Putamen (tissue), 1 donor: ENCODE measurements at regions not wholly inside any gene's neighbourhood (a gene's known extent, or its start where the extent isn't known, plus 50 kb on each side); places are given as distances from the start of the nearest gene placed in this dataset.
"Not testable (repeated sequence)": the region's sequence is repeated elsewhere in the genome, so short reads cannot be mapped to it uniquely, and the experiment has no call there.

Experiments used
- DNase-seq: peaks from one replicate; pipeline ENCODE4 v3.0.0-alpha.2; 2016; ENCODE audit warnings: low spot score

DNA sequence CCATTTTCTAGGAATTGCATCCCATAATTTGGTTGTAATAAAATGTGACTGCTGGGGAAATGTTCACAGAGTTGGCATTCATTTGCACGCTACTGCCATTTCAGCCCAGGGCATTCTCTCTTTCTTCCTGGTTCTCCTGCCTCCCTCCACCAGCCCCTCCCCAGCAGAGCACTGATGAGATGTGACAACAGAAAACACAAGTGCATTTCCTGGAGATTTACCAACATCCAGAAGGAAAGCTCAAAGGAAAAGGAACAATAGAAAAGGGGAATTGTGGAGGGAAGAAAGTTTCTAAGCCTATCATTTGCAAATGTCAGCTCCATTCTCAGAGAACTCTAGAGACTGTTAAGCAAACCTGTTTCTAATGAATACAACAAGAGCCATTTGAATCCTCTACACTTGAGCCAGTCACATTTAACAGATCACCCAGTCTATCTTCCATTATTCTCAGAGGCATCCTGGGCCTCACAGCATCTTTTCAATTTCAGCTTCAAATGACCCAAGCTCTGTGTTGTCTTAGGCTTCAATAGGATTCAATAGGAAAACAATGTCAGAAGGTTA is 395.6 kb upstream of the PBX1 start:
- no peak for DNase-seq

DNA sequence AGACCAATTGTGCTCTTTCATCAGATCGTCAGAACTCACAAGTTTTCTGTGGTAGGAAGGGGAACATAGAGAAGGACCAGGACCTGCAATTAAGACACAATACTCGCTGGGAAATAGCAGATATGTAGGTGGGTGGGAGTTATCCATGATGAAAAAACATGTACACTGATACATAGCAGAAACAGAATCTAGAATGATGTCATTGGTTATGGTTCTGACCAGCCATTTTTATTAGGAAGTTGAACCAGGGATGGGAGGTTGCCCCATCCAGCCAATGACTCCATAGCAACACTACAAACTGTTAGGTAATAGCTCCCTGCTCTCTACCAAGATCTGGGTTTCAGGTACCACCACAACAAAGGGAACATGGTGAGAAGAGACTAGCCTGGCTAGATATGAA is 393.5 kb upstream of the PBX1 start:
- DNase-seq = no peak

DNA sequence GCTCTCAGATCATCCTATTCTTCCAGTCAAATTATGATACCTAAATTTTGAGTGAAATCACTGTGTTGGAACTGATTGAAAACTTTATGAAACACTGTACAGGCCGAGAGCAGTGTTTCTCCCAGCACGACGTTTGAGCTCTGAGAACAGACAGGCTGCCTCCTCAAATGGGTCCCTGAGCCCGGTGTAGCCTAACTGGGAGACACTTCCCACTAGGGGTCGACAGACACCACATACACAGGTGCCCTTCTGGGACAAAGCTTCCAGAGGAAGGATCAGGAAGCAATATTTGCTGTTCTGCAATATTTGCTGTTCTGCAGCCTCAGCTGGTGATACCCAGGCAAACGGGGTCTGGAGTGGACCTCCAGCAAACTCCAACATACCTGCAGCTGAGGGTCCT is 392.5 kb upstream of the PBX1 start:
- DNase-seq = not testable (repeated sequence)

DNA sequence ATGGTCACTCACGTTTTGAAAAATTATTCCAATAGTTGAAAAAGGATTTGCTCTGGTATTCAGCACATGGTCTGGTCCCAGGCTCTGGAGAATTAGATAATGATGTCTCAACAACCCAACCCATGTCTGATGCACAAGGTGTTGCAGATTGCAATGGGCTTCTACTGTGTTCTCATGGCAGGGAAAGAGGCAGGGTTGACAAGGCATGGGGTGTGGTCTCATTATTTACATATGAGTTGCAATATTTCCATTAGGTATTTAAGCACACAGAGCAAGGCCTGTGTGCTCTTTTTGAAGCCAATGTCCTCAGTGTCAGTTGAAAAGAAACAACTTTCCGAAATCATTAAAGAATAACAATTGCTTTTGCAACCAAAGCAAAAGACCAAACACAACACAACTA is 381.9 kb upstream of the PBX1 start:
- no peak for DNase-seq

DNA sequence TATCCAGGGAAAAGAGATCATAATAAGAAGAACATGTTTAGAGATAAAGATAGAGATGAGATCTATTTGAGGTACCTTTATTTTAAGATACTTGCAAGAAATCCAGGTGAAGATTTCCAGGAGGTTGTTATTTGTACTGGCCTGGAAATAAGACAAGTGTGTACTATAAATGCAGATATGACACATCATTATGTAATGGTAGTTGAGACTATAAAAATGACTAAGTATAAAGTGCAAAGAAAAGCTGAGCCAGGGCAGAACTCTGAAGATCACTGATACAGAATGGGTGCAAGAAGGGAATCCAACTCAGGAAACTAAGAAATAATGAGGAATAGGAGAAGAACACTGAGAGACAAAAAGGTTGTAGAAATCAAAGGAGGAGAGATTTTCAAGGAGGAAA is 378.2 kb upstream of the PBX1 start:
- DNase-seq = no peak

DNA sequence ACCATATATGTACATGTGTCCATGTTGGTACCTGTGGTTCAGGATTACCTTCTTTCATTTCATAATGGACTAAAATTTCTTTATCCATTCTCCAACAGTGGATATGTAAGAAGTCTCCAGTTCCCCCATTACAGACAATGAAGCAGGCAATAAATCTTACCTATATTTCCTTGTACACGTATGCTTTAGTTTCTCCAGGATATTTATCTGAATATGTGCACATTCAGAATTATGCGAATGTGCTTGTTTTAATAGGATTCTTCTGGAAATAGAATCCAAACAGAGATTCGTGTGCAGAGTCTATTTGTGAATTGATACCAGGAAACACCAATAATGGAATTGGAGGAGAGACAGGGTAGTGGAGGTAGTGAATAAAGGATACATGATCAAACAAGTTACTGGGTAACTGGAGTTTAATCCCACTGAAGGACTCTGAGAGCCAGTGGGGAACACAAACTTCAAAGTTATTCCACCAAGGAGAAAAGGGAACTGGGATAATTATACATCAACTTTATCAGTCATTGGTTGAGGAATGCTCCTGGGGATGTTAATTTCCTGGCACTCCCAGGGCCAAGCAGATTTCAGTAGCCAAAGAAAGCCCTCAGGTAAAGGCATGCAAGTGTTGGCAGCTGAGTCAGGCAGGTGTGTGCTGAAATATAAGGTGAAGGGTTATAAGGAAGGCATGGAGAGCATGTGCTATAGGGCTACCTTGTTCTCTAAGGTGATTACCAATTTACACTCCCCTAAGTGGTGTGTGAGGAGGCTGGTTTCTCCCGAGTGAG is 374.9 kb upstream of the PBX1 start:
- no peak for DNase-seq

DNA sequence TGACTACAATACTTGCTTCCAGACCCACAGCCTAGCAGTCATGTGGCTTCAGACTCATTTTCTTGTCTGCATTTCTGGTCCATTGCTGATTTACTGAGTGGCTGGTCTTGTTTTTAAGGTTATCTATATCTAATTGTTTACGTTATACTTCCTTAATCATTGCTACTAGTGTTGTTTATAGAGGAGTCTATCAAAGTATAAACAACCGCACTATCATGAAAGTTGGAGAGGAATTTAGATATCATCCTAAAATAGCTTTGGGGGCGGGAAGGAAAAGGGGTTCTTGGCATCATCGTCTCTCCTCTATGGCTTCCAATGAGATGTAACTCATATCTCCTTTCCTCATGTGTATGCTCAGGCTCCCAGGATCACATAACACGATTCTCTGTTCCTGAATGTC is 372.1 kb upstream of the PBX1 start:
- DNase-seq = no peak

DNA sequence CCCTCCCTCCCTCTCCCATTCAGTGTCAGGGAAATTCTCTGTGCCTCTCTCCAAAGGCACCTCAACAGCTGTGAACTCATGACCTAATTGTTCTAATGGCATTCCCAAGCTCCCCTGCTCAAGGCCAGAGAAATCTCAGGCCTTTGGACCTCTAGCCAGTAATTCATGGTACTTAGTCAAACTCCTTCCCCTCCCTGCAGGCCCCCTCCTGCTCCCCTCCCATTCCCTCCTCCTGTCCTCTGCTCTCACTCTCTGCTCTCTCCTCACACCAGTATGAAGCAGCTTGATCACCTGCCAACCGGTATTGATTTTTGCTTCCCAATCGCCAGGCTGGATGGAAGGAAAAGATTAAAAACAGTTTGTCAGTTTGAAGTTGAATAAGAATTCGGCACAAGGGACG is 370.5 kb upstream of the PBX1 start:
- no peak for DNase-seq

DNA sequence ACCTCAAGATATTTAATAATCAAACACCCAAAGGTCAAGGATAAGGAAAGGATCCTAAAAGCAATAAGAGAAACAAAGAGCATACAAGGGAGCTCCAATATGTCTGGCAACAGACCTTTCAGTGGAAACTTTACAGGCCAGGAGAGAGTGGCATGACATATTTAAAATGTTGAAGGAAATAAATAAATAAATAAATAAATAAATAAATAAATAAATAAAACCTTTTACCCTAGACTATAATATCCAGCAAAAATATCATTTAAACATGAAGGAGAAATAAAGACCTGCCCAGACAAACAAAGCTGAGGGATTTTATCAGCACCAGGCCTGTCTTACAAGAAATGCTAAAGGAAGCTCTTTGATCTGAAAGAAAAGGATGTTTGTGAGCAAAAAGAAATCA is 367.8 kb upstream of the PBX1 start:
- DNase-seq = no peak

DNA sequence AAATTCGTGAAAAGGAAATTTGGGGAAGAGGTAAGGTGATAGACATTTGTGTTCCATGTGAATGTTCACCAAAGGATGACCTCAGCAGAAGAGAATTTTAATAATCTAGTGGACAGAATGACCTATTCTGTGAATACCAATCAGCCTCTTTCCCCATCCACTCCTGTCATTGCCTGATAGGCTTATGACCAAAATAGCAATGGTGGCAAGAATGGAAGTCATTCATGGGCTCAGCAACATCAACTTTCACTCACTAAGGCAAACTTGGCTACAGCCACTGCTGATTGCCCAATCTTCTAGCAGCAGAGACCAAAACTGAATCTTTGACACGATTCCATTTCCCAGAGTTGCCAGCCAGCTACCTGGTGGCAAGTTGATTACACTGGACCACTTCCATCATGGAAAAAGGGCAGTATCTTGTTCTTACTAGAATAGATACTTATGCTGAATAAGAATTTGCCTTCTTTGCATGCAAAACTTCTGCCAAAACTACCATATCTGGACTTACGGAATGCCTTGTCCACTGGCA is 348.7 kb upstream of the PBX1 start:
- DNase-seq = no peak

DNA sequence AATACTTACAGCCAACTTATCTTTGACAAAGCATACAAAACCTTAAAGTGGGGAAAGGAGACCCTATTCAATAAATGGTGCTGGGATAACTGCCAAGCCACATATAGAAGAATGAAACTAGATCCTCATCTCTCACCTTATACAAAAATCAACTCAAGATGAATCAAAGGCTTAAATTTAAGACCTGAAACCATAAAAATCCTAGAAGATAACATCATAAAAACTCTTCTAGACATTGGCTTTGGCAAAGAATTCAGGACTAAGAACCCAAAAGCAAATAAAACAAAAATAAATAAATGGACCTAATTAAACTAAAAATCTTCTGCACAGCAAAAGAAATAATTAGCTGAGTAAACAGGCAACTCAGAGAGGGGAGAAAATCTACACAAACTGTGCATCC is 335.6 kb upstream of the PBX1 start:
- DNase-seq = no peak

DNA sequence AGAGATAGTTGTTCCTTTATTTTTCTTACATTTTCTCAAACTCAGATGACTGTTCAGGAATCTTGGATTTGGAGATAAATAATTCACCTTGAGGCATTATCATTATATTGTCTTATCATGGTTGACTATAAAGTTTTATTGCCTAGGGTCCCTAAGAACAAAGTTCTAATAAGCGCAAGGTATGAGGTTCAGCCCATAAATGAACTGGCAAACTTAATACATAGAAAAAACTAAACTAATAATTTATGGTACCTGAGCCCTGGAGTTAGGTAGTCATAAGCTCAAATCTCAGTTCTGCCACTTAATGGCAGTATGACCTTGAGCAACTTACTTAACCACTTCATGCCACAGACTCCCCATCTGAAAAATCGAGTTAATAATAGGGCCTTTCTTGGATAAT is 334.0 kb upstream of the PBX1 start:
- DNase-seq = no peak

DNA sequence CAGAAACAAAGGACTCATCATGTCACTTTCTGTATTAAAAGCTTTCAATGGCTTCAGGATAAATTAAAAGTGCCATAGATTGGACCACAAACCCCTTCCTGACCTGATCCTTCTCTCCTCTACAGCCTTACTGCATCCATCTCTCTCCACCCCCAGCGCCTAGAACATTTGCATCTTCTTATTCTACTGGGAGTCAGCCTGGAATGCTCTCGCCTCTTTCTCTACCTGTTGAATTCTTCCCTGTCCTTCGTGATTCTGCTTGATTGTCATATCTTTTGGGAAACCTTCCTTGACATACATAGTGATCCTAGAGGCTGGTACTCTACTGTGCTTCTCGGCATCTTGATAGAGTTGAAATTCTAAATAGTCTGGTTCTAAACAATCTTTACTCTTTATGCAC is 332.0 kb upstream of the PBX1 start:
- DNase-seq = no peak

DNA sequence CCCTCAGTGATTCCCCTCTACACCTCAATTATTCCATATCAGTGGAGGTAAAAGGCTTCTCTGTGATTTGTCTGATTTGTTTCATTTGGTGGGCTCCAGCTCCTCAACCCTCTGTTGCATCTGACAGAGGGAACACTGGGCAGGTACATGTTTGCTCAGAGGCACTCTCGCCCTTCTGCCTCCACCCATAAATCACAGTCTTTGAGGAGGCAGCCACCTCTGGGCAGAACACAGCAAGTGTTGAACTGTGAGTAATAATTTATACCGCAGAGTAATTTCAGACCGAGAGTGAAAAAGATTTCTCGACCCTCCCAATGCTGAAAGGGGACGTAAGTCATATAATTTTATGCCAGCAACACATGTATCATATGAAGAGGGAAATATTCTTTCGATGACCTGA is 330.1 kb upstream of the PBX1 start:
- no peak for DNase-seq

DNA sequence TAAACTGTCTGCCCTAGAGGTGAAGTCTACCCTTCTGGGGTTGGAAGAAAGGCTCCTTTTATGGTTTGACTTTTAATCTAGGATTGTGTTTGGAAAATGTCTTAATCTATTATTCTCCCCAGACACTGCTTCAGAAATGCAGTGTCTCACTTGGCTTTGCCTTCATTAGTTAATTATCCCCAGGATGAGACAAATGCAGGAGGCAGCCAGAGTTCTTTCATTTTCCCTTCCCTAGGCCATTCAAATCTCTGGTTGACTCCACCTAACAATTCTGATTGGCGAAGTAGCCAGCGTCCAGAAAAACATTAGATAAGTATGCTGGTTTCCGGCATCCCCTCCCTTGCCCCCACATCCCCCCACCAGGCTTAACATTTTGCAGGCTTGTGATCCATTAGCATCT is 325.8 kb upstream of the PBX1 start:
- no peak for DNase-seq

DNA sequence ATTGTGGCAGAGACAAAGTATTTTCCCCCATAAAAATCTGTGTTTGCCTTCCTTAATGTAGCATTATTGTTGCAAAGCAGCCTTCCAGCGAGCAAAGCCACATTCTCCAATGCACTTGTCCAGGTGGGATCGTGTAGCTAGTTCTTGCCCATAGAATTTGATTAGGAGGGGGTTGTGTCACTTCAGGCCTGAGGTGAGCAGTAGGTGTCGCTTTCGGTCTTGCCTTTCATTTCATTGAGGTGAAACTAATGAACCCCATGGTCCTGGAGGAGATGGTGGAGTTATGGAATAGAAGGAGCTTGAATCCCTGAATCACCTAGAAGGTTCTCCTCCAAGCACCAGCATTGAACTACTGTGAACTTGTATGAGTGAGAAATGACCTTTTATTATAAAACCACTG is 318.9 kb upstream of the PBX1 start:
- no peak for DNase-seq

DNA sequence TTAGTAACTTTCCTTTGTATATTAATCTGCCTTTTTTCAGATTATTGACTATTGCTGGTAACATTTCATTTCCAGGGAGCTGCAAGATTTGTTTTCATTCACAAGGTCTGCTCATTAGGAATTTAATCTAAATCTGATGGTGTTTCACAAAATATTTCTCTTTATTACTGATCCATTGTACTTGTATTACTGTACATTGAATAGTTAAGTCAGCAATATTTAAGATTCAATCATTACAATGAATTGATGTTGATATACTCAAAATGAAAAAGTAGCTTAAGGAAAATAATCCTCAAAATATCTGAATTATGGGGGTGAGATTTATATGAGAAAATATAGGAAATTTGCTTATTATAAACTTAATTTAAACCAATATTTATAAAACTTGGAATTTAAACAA is 308.6 kb upstream of the PBX1 start:
- DNase-seq = no peak

DNA sequence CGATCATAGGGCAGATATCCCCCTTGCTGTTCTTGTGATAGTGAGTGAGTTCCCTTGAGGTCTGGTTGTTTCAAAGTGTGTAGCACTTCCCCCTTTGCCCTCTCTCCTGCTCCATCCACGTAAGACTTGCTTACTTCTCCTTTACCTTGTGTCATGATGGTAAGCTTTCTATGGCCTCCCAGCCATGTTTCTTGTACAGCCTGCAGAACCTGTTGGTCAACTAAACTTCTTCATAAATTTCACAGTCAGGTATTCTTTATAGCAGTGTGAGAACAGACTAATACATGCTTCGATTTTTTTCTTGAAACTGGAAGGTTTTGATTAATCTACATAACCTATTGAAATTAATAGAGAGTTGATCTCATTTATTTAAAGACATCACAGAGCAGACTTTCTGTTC is 302.5 kb upstream of the PBX1 start:
- DNase-seq = no peak

DNA sequence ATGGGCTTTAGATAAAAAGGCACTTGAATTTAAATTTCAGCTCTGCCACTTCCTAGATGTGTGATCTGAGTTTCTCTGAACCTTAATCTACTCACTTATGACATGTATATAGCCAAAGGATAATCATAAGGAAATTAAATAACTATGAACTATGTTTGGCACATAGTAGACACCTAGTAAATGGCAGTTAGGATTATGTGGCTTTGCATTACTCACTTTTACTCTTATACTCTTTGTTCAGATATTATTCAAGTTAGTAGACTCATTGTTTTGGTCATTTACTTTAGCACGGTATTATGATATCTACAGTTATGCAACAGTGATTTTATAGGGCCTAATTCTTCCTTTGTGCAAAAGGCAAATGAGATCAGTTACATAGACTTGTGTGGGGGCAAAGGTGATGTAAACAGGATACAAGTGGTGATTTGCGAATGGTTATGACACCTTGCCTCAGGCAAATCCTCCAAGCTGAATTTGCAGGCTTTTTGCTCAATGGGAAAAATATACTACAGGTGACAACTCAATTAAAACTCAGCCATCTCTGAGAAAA is 297.2 kb upstream of the PBX1 start:
- DNase-seq = no peak

DNA sequence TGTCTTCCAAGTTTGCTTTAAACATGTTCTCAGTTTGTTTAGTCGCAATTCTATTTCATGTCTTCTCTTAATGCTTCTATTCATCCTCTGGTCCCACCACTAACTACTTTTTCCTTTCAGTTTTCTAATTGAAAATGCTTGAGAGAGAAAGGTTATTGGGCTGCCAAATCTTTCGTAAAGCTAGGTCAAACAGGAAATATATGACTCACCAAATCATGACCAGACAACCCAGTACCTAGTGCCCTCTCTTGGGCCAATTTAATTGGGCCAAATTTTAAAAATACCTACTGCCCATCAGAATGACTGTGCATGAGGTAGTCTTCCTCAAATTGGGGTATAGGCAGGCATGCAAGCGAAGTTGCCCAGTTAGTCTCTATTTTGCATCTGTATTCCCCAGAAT is 295.4 kb upstream of the PBX1 start:
- no peak for DNase-seq

DNA sequence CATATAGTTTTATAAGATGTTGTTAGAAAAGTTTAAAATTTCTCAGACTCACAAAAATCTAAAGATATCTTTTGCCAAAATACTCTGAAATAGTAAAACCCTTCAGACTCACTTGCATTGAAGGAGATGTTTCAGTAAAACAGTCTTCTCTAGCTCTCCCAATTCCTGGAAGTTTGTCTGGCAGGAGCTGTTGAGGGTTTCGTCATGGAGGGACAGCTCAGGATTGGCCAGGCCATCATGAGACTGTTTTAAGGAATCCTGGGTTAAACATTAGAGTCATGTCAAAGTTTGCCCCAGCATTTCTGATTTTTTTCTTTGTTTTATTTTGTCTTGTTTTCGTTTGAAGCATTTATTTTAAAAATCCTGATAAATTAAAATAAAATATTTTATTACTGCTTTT is 293.8 kb upstream of the PBX1 start:
- DNase-seq = no peak

DNA sequence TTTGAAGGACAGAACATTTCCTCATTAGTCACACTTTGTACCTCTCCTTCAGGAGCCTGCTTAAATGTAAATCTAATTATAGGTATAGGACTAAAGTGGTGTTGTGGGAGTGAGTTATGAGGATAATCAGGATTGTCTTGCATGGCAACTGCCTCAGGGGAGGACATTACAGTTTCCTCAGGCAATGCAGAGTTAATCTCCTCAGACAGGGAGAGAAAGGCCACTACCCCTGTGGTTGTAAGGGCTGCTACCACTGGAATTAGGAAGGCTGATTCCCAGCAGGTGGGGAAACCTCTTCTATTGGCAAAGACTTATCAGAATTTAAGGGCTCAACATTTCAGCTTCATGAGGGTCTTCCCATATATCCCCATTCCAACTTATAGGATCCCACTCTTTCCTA is 286.8 kb upstream of the PBX1 start:
- no peak for DNase-seq

DNA sequence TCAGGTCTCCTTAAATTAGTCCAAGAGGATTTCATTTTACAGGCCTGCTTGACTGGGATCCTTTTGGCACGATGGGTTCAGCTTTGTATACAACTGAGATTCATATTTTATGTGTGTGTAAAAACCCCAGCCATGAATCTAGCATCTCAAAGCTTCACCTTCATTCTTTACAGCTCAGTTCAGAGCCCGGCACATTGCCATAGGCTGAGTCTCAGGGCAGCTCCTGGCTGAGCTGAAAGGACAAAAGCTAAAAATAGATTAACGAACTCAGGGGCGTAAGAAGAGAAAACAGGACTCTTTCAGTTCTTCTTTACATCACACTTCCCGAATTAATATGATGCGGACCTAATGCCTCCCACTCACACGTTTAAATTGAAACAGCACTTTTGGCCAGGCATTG is 262.8 kb upstream of the PBX1 start:
- no peak for DNase-seq

DNA sequence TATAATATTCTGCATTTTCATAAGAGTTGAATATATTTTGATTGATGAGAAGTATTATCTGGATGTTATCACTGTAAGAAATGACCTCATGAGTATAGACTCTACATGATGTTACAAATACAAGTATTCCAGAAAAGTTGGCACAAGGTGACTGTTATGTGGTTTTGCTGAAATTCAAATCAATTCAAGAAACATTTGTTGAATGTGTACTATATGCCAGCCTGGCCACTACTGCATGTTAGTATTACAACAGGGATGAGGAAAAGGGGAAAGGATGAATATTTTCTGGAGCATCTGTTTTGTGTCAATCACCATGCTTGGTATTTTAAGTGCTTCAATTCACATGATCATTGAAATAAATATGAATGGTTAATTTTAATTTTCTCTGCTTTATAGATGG is 250.9 kb upstream of the PBX1 start:
- no peak for DNase-seq
